B cell (primary cell): ENCODE measurements at regions not wholly inside any gene's neighbourhood (a gene's known extent, or its start where the extent isn't known, plus 50 kb on each side); places are given as distances from the start of the nearest gene placed in this dataset.

Source experiments
- CTCF ChIP-seq: fragments of 200-600 bp; IDR thresholded peaks from one replicate; pipeline ENCODE4 v1.8.0; 2022; ENCODE audit warnings: antibody characterized with exemption, mild to moderate bottlenecking
- EZH2 ChIP-seq: IDR thresholded peaks from 2 replicates; pipeline ENCODE4 v1.6.1; 2012; ENCODE audit warnings: borderline replicate concordance, low read depth, mild to moderate bottlenecking, moderate library complexity, low read length; ENCODE audit not compliant: insufficient read depth, poor library complexity, severe bottlenecking

GRCh38 chr12:13450231-13451080 lies 253.9 kb downstream of the EMP1 start:
- TF ChIP-seq CTCF = no peak
- no peak for TF ChIP-seq EZH2
